ENCODE measurements at regions not wholly inside any gene's neighbourhood (a gene's known extent, or its start where the extent isn't known, plus 50 kb on each side); places are given as distances from the start of the nearest gene placed in this dataset.

DNA sequence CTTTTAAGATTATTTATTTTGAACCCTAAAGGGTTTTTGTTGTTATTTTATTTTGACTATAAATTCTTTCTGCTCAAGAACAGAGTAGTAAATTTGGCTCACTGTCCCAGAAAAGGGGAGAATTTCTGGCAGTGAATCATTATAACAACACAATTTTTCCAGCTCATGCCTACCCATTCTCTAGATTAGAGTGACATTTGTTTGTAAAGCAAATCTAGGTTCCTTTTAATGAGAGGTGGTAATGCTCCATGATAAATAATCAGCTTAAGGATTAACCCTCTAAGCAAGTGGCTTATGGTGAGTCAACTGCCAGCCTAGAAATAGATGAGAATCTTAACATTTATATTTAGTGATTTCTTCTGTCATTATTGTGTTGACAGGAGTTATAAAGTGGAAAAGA lies 409.2 kb downstream of the NFIB start:
- TF ChIP-seq, protein P1, sequence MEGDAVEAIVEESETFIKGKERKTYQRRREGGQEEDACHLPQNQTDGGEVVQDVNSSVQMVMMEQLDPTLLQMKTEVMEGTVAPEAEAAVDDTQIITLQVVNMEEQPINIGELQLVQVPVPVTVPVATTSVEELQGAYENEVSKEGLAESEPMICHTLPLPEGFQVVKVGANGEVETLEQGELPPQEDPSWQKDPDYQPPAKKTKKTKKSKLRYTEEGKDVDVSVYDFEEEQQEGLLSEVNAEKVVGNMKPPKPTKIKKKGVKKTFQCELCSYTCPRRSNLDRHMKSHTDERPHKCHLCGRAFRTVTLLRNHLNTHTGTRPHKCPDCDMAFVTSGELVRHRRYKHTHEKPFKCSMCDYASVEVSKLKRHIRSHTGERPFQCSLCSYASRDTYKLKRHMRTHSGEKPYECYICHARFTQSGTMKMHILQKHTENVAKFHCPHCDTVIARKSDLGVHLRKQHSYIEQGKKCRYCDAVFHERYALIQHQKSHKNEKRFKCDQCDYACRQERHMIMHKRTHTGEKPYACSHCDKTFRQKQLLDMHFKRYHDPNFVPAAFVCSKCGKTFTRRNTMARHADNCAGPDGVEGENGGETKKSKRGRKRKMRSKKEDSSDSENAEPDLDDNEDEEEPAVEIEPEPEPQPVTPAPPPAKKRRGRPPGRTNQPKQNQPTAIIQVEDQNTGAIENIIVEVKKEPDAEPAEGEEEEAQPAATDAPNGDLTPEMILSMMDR (IDR thresholded peaks at IDR 0.05) = no peak
- TF ChIP-seq POLR2A (IDR thresholded peaks at IDR 0.05) = no peak

Measured in Peyer's patch (tissue), 4 donors.